Body of pancreas (tissue), 4 donors: ENCODE measurements at regions not wholly inside any gene's neighbourhood (a gene's known extent, or its start where the extent isn't known, plus 50 kb on each side); places are given as distances from the start of the nearest gene placed in this dataset.
"Not testable (repeated sequence)": the region's sequence is repeated elsewhere in the genome, so short reads cannot be mapped to it uniquely, and the experiment has no call there.

ENCODE experiments used
- ATAC-seq: fragments of 150-250 bp; one replicate; pipeline ENCODE4 v1.9.1; 2016
- DNase-seq, 4 donors: peaks; one replicate each; pipeline ENCODE4 v3.0.0-alpha.2; 2019
- H3K27ac ChIP-seq, 4 donors: fragments of 200-600 bp; sonication (generic); 1 replicate in 3 of 4; 2 replicates in 1 of 4; pipeline versions ENCODE4 v1.5.1 to v1.6.1; 2016 to 2019; ENCODE audit warnings: mild to moderate bottlenecking in 1 of 4, mixed read lengths in 1 of 4, moderate library complexity in 1 of 4
- H3K27me3 ChIP-seq, 2 donors: fragments of 200-600 bp; sonication (generic); one replicate each; pipeline ENCODE4 v1.6.0; 2016; ENCODE audit warnings: mild to moderate bottlenecking in 1 of 2
- H3K36me3 ChIP-seq, 2 donors: fragments of 200-600 bp; sonication (generic); replicated peaks in 1 of 2; 2 replicates each; pipeline ENCODE4 v1.5.1; 2016; ENCODE audit warnings: low read depth in 2 of 2; ENCODE audit not compliant: insufficient read depth in 1 of 2
- H3K4me1 ChIP-seq: fragments of 200-600 bp; sonication (generic); one replicate; pipeline ENCODE4 v1.6.0; 2016
- H3K4me3 ChIP-seq, 2 donors: fragments of 200-600 bp; sonication (generic); 1 replicate in 1 of 2; 2 replicates in 1 of 2; pipeline ENCODE4 v1.5.1; 2016 to 2019
- H3K9me3 ChIP-seq, 3 donors: fragments of 200-600 bp; sonication (generic); 1 replicate in 2 of 3; 2 replicates in 1 of 3; pipeline ENCODE4 v1.5.1; 2016
- POLR2A ChIP-seq, 3 donors: fragments of 450-650 bp; IDR thresholded peaks; one replicate each; pipeline ENCODE4 v1.6.1; 2016; ENCODE audit warnings: antibody characterized with exemption in 3 of 3, mild to moderate bottlenecking in 2 of 3
- WGBS, 2 donors: methylation state at CpG; one replicate each; pipeline ENCODE4 v1.1.5; 2017; 5-methylcytosine and 5-hydroxymethylcytosine counted together
- intact Hi-C: fragments of 100-400 bp; cut with DNase I; formaldehyde crosslinking; loops from one replicate; pipeline ENCODE4 v1.15.1; 2023
- TF ChIP-seq, protein P1 (sequence below), 7 experiments: fragments of 450-650 bp in 4 of 7; fragments of 200-600 bp in 3 of 7; sonication (generic) in 3 of 7; IDR thresholded peaks; one replicate each; pipeline ENCODE4 v1.5.1; 2016 to 2019; ENCODE audit warnings: antibody characterized with exemption in 7 of 7

- intact Hi-C loops, result no loop called here
- H3K4me3 ChIP-seq, result no peak overlapping the region
- no peaks in the 10 kb centered on the region for H3K36me3 ChIP-seq
- H3K4me1 ChIP-seq, result no peaks in the 10 kb centered on the region
- DNase-seq, result no peak
- H3K9me3 ChIP-seq, result no peaks in the 10 kb centered on the region
- H3K27ac ChIP-seq, result no peak overlapping the region
- ATAC-seq, result no peak
- TF ChIP-seq, protein P1, sequence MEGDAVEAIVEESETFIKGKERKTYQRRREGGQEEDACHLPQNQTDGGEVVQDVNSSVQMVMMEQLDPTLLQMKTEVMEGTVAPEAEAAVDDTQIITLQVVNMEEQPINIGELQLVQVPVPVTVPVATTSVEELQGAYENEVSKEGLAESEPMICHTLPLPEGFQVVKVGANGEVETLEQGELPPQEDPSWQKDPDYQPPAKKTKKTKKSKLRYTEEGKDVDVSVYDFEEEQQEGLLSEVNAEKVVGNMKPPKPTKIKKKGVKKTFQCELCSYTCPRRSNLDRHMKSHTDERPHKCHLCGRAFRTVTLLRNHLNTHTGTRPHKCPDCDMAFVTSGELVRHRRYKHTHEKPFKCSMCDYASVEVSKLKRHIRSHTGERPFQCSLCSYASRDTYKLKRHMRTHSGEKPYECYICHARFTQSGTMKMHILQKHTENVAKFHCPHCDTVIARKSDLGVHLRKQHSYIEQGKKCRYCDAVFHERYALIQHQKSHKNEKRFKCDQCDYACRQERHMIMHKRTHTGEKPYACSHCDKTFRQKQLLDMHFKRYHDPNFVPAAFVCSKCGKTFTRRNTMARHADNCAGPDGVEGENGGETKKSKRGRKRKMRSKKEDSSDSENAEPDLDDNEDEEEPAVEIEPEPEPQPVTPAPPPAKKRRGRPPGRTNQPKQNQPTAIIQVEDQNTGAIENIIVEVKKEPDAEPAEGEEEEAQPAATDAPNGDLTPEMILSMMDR (IDR thresholded peaks at IDR 0.05), result no peak
- no peak for TF ChIP-seq POLR2A (IDR thresholded peaks at IDR 0.05)
- no peaks in the 10 kb centered on the region for H3K27me3 ChIP-seq
- 68 to 71% methylated on average over 3 of the region's 3 CpGs for WGBS, 2 donors
Measured at GRCh38 chr9:104351726-104352125, 152.3 kb upstream of the OR13F1 start.

GRCh38 chr9:104361207-104361606, 142.9 kb upstream of the OR13F1 start:
- Histone ChIP-seq H3K27ac (no peak overlapping the region), H3K36me3 (no peaks in the 10 kb centered on the region), H3K4me3 (no peak overlapping the region), H3K4me1 (no peaks in the 10 kb centered on the region), H3K9me3 (no peaks in the 10 kb centered on the region), H3K27me3 (no peaks in the 10 kb centered on the region)
- TF ChIP-seq, protein P1 (IDR thresholded peaks at IDR 0.05), result no peak
- no peak for TF ChIP-seq POLR2A (IDR thresholded peaks at IDR 0.05)
- intact Hi-C loops, result no loop called here
- ATAC-seq, result no peak
- no peak for DNase-seq
- WGBS, 2 donors, result 80 to 87% methylated on average over 11 of the region's 11 CpGs

- Histone ChIP-seq H3K27me3 (no peaks in the 10 kb centered on the region), H3K27ac (no peak overlapping the region), H3K36me3 (no peaks in the 10 kb centered on the region), H3K4me3 (no peak overlapping the region), H3K9me3 (no peaks in the 10 kb centered on the region), H3K4me1 (peaks cover 9% of the 10 kb centered on the region)
- intact Hi-C loops, result no loop called here
- no peak for ATAC-seq
- 95 to 96% methylated on average over 5 to 21 of the region's 28 CpGs for WGBS, 2 donors
- DNase-seq, result no peak
- TF ChIP-seq, protein P1 (IDR thresholded peaks at IDR 0.05), result no peak
- TF ChIP-seq POLR2A (IDR thresholded peaks at IDR 0.05), result no peak
Measured at GRCh38 chr9:104362912-104363472, 141.1 kb upstream of the OR13F1 start.

- ATAC-seq, result no peak
- intact Hi-C loops, result no loop called here
Measured at GRCh38 chr9:104367507-104367906, 136.6 kb upstream of the OR13F1 start.

DNA sequence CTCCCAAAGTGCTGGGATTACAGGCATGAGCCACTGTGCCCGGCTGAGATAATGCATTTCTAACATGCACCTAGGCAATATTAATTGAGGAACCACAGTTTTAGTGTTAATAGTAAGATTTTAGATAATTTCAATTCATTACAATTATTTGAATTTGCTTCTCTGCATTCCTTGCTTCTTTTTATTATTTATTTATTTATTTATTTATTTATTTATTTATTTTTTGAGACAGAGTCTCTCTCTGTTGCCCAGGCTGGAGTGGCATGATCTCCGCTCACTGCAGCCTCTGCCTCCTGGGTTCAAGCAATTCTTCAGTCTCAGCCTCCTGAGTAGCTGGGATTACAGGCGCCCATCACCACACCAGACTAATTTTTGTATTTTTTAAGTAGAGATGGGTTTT, 135.7 kb upstream of the OR13F1 start:
- H3K4me1 ChIP-seq, H3K4me3 ChIP-seq, H3K9me3 ChIP-seq, H3K27me3 ChIP-seq, intact Hi-C loops, ATAC-seq, H3K27ac ChIP-seq, H3K36me3 ChIP-seq, DNase-seq: not testable (repeated sequence)
- WGBS, 2 donors, result 93 to 94% methylated on average over 3 of the region's 3 CpGs

More at GRCh38 chr9:104367507-104367906, 136.6 kb upstream of the OR13F1 start:
- H3K27ac ChIP-seq, result no peak overlapping the region
- H3K4me1 ChIP-seq, result peaks cover 9% of the 10 kb centered on the region
- no peaks in the 10 kb centered on the region for H3K9me3 ChIP-seq
- H3K36me3 ChIP-seq, result no peaks in the 10 kb centered on the region
- no peak overlapping the region for H3K4me3 ChIP-seq
- TF ChIP-seq, protein P1 (IDR thresholded peaks at IDR 0.05), result no peak
- no peak for TF ChIP-seq POLR2A (IDR thresholded peaks at IDR 0.05)
- DNase-seq, result no peak
- H3K27me3 ChIP-seq, result no peaks in the 10 kb centered on the region
